Stimulated activated CD8-positive, alpha-beta memory T cell treated with anti-CD3 and anti-CD28 coated beads, Interleukin-4, amount 100 ng/mL, for 48 hours (primary cell): ENCODE measurements at regions not wholly inside any gene's neighbourhood (a gene's known extent, or its start where the extent isn't known, plus 50 kb on each side); places are given as distances from the start of the nearest gene placed in this dataset.

Source experiments
- DNase-seq: peaks from one replicate; pipeline ENCODE4 v3.0.0-alpha.2; 2020

GRCh38 chr15:95470997-95471689, 859.4 kb upstream of the NR2F2 start:
- DNase-seq, result no peak

- no peak for DNase-seq
These were observed 858.8 kb upstream of the NR2F2 start for GRCh38 chr15:95471690-95472086.

DNA sequence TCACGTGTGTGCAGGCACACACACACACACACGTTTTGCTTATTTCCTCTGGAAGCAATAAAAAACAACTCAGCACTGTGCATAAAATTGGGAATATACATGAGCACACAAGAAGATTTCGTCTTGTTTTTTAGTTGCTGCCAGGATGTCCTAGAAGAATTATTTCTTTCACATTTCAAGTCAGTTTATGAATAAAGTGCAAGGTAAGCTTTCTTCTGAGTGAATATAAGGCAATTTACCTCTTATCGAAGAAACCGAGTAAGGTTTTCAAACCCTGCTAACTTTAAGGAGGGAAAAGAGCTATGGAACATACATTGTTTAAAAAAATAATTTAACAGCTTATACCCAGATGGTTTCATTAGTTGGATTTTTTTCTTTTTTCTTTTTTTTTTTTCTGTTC, 855.4 kb upstream of the NR2F2 start:
- no peak for DNase-seq

DNA sequence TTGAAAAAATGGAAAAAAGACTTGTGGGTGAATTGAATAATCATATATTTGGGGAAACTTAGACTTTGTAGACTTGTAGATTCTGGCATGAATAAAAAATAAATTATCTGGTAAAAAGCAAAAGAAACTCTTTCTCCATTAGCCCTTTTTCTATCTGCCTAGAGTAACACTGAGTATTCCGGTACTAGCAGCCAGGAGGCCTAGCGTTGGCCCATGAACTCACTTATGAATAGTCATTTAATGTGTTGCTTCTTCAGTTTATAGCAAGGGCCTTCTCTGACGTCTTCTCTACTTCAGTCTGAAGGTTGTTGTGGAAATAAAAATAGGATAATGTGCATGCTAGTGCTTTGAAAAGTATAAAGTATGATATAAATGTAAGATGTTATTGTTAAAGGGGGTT, 851.2 kb upstream of the NR2F2 start:
- DNase-seq, result no peak

DNA sequence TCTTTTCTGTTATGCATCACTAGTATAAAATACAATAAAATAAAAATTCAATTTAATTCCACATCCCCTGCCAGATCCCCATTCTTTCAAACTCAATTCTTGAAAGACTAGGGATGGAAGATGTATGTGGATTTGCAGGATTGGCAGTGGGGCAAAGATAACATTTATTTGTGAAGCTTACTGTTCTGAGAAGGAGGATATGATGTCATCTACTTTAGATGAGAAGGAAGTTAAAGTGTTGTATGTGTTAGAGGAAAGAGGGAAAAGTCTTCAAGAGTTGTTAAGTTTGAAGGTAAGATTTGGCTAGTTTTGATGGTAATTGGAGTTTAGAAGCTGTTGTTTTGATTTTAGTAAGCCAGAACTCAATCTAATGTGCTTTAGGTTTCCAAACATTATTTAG, 845.1 kb upstream of the NR2F2 start:
- DNase-seq, result no peak

- no peak for DNase-seq
These were observed 844.3 kb upstream of the NR2F2 start for GRCh38 chr15:95486224-95486623.

DNA sequence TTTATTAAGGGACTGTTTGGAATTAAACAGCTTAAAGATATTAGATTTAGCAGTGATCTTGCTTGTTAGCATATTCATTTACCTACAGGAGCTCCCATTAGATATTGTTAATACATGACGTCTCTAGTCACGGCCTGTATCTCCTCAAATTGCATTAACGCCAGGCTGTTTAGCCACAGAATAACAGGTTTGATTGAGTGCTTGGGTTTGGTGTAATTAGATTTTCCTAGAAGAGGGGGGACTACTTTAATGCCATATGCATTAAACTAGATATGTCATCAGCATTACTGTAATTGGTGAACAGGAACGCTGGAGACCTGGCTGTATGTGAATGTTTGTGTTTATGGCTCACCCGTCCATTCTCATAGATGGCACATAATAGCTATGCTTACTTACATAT, 841.4 kb upstream of the NR2F2 start:
- DNase-seq, result no peak

GRCh38 chr15:95492388-95493070, 838.0 kb upstream of the NR2F2 start:
- DNase-seq, result no peak

DNA sequence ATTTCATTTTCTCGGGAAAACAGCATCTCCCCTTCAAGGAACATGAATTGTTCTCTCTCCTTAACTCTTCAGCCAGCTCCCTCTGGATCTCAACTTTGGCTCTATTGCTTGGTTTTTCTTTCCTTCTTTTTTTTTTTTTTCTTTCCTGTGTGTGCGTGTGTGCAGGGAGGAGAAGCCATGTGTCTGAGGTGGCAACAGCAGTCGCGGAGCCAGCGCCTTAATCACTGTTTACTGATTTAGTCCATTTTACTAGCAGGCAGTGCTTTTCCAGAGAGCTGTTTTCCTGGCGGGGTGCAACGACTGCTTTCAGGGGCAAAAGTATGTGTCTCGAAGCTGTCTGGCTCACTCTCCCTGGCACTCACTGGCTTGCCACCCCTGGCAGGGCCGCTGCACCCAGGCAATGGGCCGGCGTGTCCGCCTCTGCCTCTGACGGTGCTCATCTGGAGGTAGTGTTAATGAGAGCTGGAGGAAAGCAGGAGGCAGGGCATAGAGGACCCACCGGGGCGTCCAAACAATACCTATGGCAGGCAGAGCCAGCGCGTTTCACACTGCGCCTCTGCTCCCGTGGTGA, 835.4 kb upstream of the NR2F2 start:
- no peak for DNase-seq

DNA sequence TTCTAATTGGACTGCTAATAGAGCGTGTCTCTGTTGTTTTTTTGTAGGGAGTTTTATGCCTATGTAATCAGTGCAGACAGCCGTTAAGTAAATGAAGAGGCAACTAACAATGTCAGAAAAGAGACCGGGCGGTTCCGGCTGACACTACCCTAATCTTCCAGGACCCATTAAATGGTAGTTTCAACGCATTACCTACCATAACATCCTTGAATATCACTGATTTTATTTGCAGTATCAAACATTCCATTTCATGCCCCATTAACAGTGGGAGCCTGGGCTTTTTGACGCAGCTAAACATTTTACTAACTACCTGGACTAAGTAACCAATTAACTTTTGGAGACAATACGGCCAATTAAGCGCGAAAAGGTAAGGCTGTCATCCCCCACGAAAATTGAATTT, 832.9 kb upstream of the NR2F2 start:
- DNase-seq, result no peak

DNA sequence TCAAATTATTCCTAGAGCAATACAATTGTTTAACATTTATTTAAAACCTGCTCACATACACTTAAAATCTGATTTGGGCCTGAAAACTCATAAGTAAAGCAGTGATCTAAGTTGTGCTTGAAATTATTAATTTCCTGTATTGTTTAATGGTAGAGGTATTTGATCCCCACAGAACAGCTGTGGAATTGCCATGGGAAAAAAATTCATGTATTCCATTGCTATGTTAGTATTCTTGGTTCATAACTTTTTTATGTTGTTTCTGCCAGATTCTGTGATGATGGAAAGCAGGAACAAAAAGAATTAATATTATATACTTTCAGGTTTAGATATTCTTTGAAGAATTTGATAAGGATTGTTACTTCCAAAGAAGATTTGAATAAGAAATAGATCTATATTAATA, 831.5 kb upstream of the NR2F2 start:
- DNase-seq, result no peak

DNA sequence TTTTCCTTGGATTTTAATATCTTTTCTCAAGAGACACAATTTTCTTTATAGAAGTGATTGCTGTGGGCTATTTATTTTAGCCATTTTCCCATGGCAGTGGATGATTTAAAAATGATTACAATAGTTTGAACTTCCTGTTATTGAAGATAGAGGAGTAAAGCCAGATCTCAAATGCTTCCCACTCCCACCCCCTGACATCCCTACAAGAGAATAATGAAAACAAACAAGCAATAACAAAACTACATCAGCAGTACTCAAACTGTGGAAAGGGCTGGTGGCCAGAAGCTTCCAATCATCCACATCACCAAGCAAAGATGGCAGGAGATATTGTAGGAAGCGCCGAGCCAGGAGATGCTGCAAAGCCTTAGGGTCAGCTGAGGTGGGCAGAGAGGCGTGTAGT, 831.1 kb upstream of the NR2F2 start:
- DNase-seq, result no peak

- DNase-seq, result no peak
These were observed 828.6 kb upstream of the NR2F2 start for GRCh38 chr15:95501865-95502264.

GRCh38 chr15:95503107-95503506, 827.4 kb upstream of the NR2F2 start:
- no peak for DNase-seq

GRCh38 chr15:95503640-95504225, 826.8 kb upstream of the NR2F2 start:
- DNase-seq, result no peak

DNA sequence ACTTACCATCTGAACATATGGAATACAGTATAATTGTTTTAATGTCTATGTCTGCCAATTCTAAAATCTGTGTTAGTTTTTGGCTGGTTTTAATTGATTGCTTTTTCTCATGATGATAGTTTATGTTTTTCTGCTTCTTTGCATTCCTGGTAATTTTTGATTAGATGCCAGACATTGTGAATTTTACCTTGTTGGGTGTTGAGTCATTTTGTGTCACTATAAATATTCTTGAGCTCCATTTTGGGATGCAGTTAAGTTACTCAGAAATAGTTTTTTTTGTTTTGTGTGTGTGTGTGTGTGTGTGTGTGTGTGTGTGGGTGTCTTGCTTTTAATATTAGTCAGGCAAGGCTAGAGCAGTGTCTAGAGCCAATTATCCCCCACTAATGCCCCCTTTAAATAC, 818.8 kb upstream of the NR2F2 start:
- no peak for DNase-seq

GRCh38 chr15:95512906-95513305, 817.6 kb upstream of the NR2F2 start:
- no peak for DNase-seq

DNA sequence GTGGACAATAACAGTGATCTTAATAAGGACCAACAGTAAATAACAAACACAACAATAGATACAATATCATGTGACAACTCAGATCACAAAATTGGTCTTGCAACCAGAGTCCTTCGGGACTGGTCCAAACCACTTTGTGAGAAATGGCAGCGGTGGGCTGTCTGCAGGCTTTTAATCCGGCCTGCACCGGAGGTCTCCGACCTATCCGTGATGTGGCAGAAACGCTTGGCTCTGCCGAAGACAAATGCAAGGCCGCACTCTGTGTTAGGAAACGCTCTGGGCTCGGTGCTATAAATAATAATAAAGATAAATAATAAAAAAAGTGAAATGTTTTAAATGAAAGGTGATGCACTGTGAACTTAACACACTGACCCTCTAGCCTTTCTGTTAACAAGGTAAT, 810.6 kb upstream of the NR2F2 start:
- DNase-seq, result no peak

- no peak for DNase-seq
These were observed 810.0 kb upstream of the NR2F2 start for GRCh38 chr15:95520511-95520910.

DNA sequence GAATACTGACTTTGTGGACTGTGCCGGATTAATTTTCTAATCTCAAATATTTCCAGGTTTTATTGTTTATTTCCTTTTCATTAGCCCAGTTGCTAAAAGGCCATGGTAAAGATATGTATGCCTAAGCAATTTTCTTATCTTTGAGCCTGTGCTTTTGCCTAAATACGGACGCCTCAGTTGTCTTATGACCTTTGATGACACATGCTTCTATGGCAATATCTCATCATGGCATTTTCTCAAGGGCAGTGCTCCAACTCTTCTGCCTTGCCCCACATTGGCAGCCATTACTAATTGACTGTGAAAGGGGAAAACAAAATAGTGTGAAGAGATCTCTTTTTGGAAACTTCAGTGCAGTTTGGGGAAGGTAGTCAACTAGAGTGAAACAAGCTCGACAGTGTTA, 809.6 kb upstream of the NR2F2 start:
- DNase-seq, result no peak

DNA sequence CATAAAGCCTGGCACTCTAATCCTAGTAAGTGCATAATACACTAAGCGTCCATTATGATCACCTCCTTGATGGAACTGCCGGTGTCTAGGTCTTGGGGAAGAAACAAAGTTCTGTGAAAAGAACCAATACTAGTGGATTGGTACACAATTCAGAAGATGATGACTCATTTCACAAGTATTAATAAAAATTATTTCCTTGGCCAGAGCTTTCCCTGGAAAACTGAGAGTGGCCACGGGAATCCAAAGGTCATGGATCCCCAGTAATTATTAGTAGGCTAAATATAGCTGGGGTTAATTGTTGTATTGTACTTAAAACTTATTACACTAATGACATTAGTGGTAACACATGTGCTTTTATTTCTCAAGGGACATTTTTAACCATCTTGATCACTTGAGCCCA, 808.0 kb upstream of the NR2F2 start:
- DNase-seq, result no peak

GRCh38 chr15:95528920-95529319, 801.6 kb upstream of the NR2F2 start:
- no peak for DNase-seq

DNA sequence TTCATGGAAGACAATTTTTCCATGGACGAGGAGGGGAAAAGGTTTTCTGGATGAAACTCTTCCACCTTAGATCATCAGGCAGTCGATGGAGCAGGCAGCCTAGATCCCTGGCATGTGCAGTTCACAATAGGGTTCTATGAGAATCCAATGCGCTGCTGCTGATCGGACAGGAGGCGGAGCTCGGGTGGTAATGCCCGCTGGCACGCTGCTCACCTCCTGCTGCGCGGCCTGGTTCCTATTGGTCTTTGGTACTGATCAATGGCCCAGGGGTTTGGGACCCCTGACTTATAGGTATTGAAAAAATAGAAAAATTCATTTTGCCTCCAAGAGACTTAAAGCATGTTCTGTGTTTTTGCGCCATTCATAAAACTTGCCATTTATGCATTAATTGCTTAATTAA, 793.9 kb upstream of the NR2F2 start:
- DNase-seq, result no peak

DNA sequence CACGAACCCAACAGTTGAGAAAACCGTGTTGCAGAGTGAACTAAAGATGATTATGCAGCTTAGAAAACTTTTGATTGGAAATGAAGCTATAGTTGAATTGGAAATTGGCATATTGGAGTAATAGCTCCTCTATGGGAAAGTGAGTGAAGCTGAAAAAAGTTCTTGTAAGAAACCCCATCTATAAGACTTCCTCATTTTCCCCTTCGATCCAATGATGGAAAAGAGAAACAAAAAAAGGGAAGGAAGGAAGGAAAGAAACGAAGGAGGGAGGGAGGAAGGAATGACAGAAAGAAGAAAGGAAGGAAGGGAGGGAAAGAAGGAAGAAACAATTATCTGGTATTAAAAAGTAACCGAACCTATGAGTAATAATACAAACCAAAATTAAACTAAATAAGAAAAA, 791.8 kb upstream of the NR2F2 start:
- no peak for DNase-seq
